ENCODE measurements at regions not wholly inside any gene's neighbourhood (a gene's known extent, or its start where the extent isn't known, plus 50 kb on each side); places are given as distances from the start of the nearest gene placed in this dataset.

DNA sequence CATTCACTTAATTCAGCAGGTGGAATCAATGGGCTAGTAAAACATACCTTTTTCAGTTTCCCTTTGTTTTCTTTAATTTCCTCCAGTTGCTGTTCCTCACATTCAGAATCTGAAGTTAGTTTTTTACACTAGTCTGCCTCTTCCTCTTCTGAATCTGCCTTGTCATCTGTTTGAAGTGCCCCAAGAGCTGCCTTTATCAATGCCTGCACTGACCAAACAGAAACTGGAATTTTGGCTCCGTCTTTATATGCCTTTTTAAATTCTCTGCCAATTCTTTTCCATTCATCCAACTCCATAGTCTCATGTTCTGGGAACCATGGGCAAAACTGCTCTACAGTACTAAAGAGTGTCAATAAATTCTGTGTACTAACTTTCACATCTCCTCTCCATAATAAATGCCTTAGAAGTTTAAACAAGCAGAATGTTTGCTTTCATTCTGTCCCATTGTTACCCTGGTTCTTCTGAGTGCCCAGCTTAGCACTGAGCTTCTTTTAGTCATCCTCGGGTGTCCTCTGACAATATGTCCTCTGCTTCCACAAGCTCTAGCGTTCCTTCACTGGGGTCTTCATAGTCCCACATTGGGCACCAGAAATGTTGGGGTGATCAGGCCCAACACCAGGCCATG, 154.2 kb downstream of the ZNF486 start:
- TF ChIP-seq, protein P1, sequence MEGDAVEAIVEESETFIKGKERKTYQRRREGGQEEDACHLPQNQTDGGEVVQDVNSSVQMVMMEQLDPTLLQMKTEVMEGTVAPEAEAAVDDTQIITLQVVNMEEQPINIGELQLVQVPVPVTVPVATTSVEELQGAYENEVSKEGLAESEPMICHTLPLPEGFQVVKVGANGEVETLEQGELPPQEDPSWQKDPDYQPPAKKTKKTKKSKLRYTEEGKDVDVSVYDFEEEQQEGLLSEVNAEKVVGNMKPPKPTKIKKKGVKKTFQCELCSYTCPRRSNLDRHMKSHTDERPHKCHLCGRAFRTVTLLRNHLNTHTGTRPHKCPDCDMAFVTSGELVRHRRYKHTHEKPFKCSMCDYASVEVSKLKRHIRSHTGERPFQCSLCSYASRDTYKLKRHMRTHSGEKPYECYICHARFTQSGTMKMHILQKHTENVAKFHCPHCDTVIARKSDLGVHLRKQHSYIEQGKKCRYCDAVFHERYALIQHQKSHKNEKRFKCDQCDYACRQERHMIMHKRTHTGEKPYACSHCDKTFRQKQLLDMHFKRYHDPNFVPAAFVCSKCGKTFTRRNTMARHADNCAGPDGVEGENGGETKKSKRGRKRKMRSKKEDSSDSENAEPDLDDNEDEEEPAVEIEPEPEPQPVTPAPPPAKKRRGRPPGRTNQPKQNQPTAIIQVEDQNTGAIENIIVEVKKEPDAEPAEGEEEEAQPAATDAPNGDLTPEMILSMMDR (optimal IDR thresholded peaks at IDR 0.05 in 1 of 3, IDR thresholded peaks at IDR 0.05 in 1 of 3, conservative IDR thresholded peaks at IDR 0.05 in 1 of 3; ENCODE audit: extremely low read depth in 1 of 3, insufficient read depth in 2 of 3, low read length in 3 of 3) = no peak
- TF ChIP-seq EZH2 (IDR thresholded peaks at IDR 0.05; ENCODE audit: low read length) = no peak

All from keratinocyte (primary cell).